ENCODE measurements at regions not wholly inside any gene's neighbourhood (a gene's known extent, or its start where the extent isn't known, plus 50 kb on each side); places are given as distances from the start of the nearest gene placed in this dataset.

- Histone ChIP-seq H3K9ac (no peak overlapping the region), H2AFZ (ENCODE audit: low read depth) (no peak overlapping the region), H3K4me3 (IDR thresholded peaks at IDR 0.05; ENCODE audit: insufficient read depth, low read depth, low read length) (no peak overlapping the region), H4K20me1 (ENCODE audit: insufficient read depth) (no peaks in the 10 kb centered on the region), H3K79me2 (ENCODE audit: insufficient read depth, low read depth) (no peaks in the 10 kb centered on the region), H3K36me3 (ENCODE audit: insufficient read depth) (no peaks in the 10 kb centered on the region), H3K27ac (no peak overlapping the region), H3K27me3 (ENCODE audit: insufficient read depth, low read depth) (no peaks in the 10 kb centered on the region), H3K4me2 (no peak overlapping the region), H3K4me1 (ENCODE audit: low read depth, poor library complexity, severe bottlenecking) (no peaks in the 10 kb centered on the region)
- TF ChIP-seq CTCF (conservative IDR thresholded peaks at IDR 0.05; ENCODE audit: low read depth, low read length), result no peak
Observed at GRCh38 chr1:207245124-207245523, 76.4 kb upstream of the CD55 start.

DNA sequence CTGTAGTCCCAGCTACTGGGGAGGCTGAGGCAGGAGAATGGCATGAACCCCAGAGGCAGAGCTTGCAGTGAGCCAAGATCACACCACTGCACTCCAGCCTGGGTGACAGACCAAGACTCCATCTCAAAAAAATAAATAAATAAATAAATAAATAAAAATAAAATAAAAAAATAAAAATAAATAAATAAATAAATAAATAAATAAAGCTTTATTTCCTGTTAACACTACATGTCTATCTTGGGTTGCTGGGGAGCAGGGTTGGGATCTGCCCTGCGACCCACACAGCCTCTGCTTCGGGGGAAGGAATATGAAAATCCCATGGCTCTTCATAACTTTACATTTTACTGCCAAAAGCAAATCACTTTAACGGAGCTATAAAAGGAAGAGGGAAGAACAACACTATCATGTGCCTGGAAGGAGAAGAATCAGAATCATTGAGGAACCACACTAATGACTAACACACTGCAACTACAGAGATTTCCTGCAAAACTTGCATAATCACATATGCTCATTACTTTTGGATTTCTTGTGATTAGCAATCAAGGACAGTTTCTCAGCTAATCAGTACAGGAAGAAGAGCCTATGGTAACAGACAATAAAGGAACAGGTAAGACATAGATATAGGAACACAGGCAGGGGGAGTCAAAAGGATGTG is 72.8 kb upstream of the CD55 start:
- H3K4me2 ChIP-seq, result no peak overlapping the region

DNA sequence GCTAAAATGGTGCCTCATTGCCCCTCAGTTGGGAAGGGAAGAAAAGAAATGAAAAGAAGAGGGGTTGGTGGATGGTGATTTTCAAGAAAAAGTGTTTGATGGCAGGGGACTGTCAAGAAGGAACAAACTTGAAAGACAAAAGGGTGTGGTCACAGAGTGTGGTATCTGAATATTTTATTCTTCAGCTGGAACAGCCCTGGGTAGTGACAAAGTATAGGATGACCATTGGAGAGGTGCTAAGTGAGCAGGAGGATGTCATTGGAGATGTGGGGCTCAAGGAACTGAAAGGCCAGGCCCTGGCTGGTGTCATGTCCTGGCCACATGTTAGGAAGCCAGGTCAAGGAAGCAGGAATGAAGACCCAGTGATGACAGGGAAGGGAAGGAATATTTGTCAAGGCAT is 71.0 kb upstream of the CD55 start:
- no peak for TF ChIP-seq CTCF (conservative IDR thresholded peaks at IDR 0.05; ENCODE audit: low read depth, low read length)
- no peak overlapping the region for H3K4me2 ChIP-seq

More for the DNA sequence above, 72.8 kb upstream of the CD55 start:
- H3K4me1 ChIP-seq (ENCODE audit: low read depth, poor library complexity, severe bottlenecking), result no peaks in the 10 kb centered on the region
- H4K20me1 ChIP-seq (ENCODE audit: insufficient read depth), result no peaks in the 10 kb centered on the region
- no peak overlapping the region for H3K9ac ChIP-seq
- no peaks in the 10 kb centered on the region for H3K79me2 ChIP-seq (ENCODE audit: insufficient read depth, low read depth)
- H3K4me3 ChIP-seq (IDR thresholded peaks at IDR 0.05; ENCODE audit: insufficient read depth, low read depth, low read length), result no peak overlapping the region
- H3K27ac ChIP-seq, result no peak overlapping the region
- TF ChIP-seq CTCF (conservative IDR thresholded peaks at IDR 0.05; ENCODE audit: low read depth, low read length), result no peak
- H2AFZ ChIP-seq (ENCODE audit: low read depth), result no peak overlapping the region
- no peaks in the 10 kb centered on the region for H3K27me3 ChIP-seq (ENCODE audit: insufficient read depth, low read depth)
- H3K36me3 ChIP-seq (ENCODE audit: insufficient read depth), result no peaks in the 10 kb centered on the region

DNA sequence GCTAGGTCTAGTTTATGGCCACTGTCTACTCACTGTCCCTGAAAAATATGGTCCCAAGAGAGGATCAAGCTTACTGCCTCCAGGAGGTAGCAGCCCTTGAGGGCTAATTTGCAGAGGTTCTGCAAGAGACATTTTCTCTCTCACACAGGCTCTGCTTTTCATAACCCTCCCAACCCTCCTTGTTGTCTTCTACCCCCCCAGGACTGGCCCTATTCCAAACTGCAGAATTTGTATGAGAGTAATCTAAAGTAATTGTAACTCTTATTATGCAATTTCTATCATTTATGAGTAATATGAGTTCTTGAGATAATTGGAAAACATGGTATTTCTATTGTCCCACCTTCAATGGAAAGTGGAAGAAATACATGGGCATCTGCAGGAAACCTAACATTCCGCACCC is 70.4 kb upstream of the CD55 start:
- H3K4me1 ChIP-seq (ENCODE audit: low read depth, poor library complexity, severe bottlenecking), result no peaks in the 10 kb centered on the region
- H2AFZ ChIP-seq (ENCODE audit: low read depth), result no peak overlapping the region
- H3K27me3 ChIP-seq (ENCODE audit: insufficient read depth, low read depth), result no peaks in the 10 kb centered on the region
- H3K4me3 ChIP-seq (IDR thresholded peaks at IDR 0.05; ENCODE audit: insufficient read depth, low read depth, low read length), result no peak overlapping the region
- H3K9ac ChIP-seq, result no peak overlapping the region
- TF ChIP-seq CTCF (conservative IDR thresholded peaks at IDR 0.05; ENCODE audit: low read depth, low read length), result no peak
- H3K4me2 ChIP-seq, result no peak overlapping the region
- H4K20me1 ChIP-seq (ENCODE audit: insufficient read depth), result no peaks in the 10 kb centered on the region
- H3K36me3 ChIP-seq (ENCODE audit: insufficient read depth), result no peaks in the 10 kb centered on the region
- no peaks in the 10 kb centered on the region for H3K79me2 ChIP-seq (ENCODE audit: insufficient read depth, low read depth)
- no peak overlapping the region for H3K27ac ChIP-seq

More for the DNA sequence above, 71.0 kb upstream of the CD55 start:
- H3K27ac ChIP-seq, result no peak overlapping the region
- no peaks in the 10 kb centered on the region for H3K79me2 ChIP-seq (ENCODE audit: insufficient read depth, low read depth)
- H3K9ac ChIP-seq, result no peak overlapping the region
- H2AFZ ChIP-seq (ENCODE audit: low read depth), result no peak overlapping the region
- no peaks in the 10 kb centered on the region for H3K36me3 ChIP-seq (ENCODE audit: insufficient read depth)
- H3K27me3 ChIP-seq (ENCODE audit: insufficient read depth, low read depth), result no peaks in the 10 kb centered on the region
- no peaks in the 10 kb centered on the region for H4K20me1 ChIP-seq (ENCODE audit: insufficient read depth)
- no peak overlapping the region for H3K4me3 ChIP-seq (IDR thresholded peaks at IDR 0.05; ENCODE audit: insufficient read depth, low read depth, low read length)
- no peaks in the 10 kb centered on the region for H3K4me1 ChIP-seq (ENCODE audit: low read depth, poor library complexity, severe bottlenecking)

Data from KMS-11 (cell line).